IMR-90 (cell line): ENCODE measurements at regions not wholly inside any gene's neighbourhood (a gene's known extent, or its start where the extent isn't known, plus 50 kb on each side); places are given as distances from the start of the nearest gene placed in this dataset.

Experiments used
- BHLHE40 ChIP-seq: fragments of 150-350 bp; IDR thresholded peaks from 2 replicates; pipeline ENCODE4 v1.6.1; 2016; ENCODE audit warnings: mild to moderate bottlenecking, low read depth, low read length
- CHD1 ChIP-seq: IDR thresholded peaks from 2 replicates; pipeline ENCODE4 v1.6.1; 2012; ENCODE audit warnings: low read depth, low read length, improper control_type of control experiment
- CTCF ChIP-seq: conservative IDR thresholded peaks from 2 replicates; pipeline ENCODE4 v1.5.1; 2012; ENCODE audit warnings: mild to moderate bottlenecking, low read depth, low read length, improper control_type of control experiment
- FOS ChIP-seq: fragments of 150-350 bp; IDR thresholded peaks from 2 replicates; pipeline ENCODE4 v1.6.1; 2016; ENCODE audit warnings: low read depth, low read length
- MAFK ChIP-seq: IDR thresholded peaks from 2 replicates; pipeline ENCODE4 v1.6.1; 2012; ENCODE audit warnings: low read depth, low read length, improper control_type of control experiment
- POLR2A ChIP-seq: IDR thresholded peaks from 2 replicates; pipeline ENCODE4 v1.6.1; 2012; ENCODE audit warnings: mild to moderate bottlenecking, low read depth, low read length
- RAD21 ChIP-seq: IDR thresholded peaks from 2 replicates; pipeline ENCODE4 v1.6.1; 2012; ENCODE audit warnings: low read length, improper control_type of control experiment
- RCOR1 ChIP-seq: IDR thresholded peaks from 2 replicates; pipeline ENCODE4 v1.6.1; 2012; ENCODE audit warnings: mild to moderate bottlenecking, low read length, improper control_type of control experiment; ENCODE audit not compliant: insufficient replicate concordance
- RFX5 ChIP-seq: IDR thresholded peaks from 2 replicates; pipeline ENCODE4 v1.8.0; 2012; ENCODE audit warnings: low read depth, mild to moderate bottlenecking, low read length, moderate library complexity
- SMC3 ChIP-seq: fragments of 150-350 bp; IDR thresholded peaks from 2 replicates; pipeline ENCODE4 v1.6.1; 2016; ENCODE audit warnings: low read depth, mild to moderate bottlenecking, antibody characterized with exemption, low read length, moderate library complexity
- USF2 ChIP-seq: fragments of 150-350 bp; IDR thresholded peaks from 2 replicates; pipeline ENCODE4 v1.6.1; 2017; ENCODE audit warnings: mild to moderate bottlenecking, antibody characterized with exemption, low read length, low read depth

GRCh38 chr2:177088529-177088928 lies 124.1 kb upstream of the HNRNPA3 start:
- TF ChIP-seq CTCF, result no peak
- no peak for TF ChIP-seq CHD1
- no peak for TF ChIP-seq POLR2A
- no peak for TF ChIP-seq FOS
- no peak for TF ChIP-seq SMC3
- TF ChIP-seq MAFK, result no peak
- TF ChIP-seq RCOR1, result no peak
- no peak for TF ChIP-seq RFX5
- TF ChIP-seq USF2, result no peak
- no peak for TF ChIP-seq BHLHE40
- no peak for TF ChIP-seq RAD21
